Activated B cell treated with CpG ODN at 0.5 μM for 24 hours (primary cell): ENCODE measurements at regions not wholly inside any gene's neighbourhood (a gene's known extent, or its start where the extent isn't known, plus 50 kb on each side); places are given as distances from the start of the nearest gene placed in this dataset.

Experiments
- ATAC-seq: fragments of 200-7000 bp; cut with Tn5 transposase; one replicate; pipeline ENCODE4 v1.10.0; 2021; ENCODE audit warnings: low read depth, mild to moderate bottlenecking, moderate library complexity
- CTCF ChIA-PET: fragments of 350-600 bp; sonication (Branson Sonifier 250); formaldehyde crosslinking; loops from one replicate; lab custom pipeline; 2021; ENCODE audit warnings: antibody characterized with exemption; lab: Charles Lee
- POLR2A ChIA-PET: fragments of 350-600 bp; sonication (Branson Sonifier 250); formaldehyde crosslinking; loops from one replicate; lab custom pipeline; 2021; ENCODE audit warnings: antibody characterized with exemption; lab: Charles Lee
- DNase-seq: peaks from one replicate; pipeline ENCODE4 v3.0.0; 2022
- H3K27ac Mint-ChIP-seq: one replicate; pipeline ENCODE4 v1.8.0; 2020; ENCODE audit warnings: mixed read lengths
- H3K27me3 Mint-ChIP-seq: one replicate; pipeline ENCODE4 v1.8.0; 2021; ENCODE audit warnings: mixed read lengths
- H3K36me3 Mint-ChIP-seq: one replicate; pipeline ENCODE4 v1.8.0; 2021; ENCODE audit warnings: low read depth, mixed read lengths
- H3K4me1 Mint-ChIP-seq: one replicate; pipeline ENCODE4 v1.8.0; 2021; ENCODE audit warnings: mixed read lengths
- H3K4me3 Mint-ChIP-seq: one replicate; pipeline ENCODE4 v1.8.0; 2020; ENCODE audit warnings: mild to moderate bottlenecking, mixed read lengths
- H3K9me3 Mint-ChIP-seq: one replicate; pipeline ENCODE4 v1.8.0; 2020; ENCODE audit warnings: mixed read lengths
- CTCF ChIP-seq: fragments of 200-600 bp; IDR thresholded peaks from one replicate; pipeline ENCODE4 v1.8.0; 2022; ENCODE audit warnings: antibody characterized with exemption, mild to moderate bottlenecking
- intact Hi-C: fragments of 100-400 bp; cut with micrococcal nuclease; formaldehyde crosslinking; loops from one replicate; pipeline ENCODE4 v1.15.1; 2024

DNA sequence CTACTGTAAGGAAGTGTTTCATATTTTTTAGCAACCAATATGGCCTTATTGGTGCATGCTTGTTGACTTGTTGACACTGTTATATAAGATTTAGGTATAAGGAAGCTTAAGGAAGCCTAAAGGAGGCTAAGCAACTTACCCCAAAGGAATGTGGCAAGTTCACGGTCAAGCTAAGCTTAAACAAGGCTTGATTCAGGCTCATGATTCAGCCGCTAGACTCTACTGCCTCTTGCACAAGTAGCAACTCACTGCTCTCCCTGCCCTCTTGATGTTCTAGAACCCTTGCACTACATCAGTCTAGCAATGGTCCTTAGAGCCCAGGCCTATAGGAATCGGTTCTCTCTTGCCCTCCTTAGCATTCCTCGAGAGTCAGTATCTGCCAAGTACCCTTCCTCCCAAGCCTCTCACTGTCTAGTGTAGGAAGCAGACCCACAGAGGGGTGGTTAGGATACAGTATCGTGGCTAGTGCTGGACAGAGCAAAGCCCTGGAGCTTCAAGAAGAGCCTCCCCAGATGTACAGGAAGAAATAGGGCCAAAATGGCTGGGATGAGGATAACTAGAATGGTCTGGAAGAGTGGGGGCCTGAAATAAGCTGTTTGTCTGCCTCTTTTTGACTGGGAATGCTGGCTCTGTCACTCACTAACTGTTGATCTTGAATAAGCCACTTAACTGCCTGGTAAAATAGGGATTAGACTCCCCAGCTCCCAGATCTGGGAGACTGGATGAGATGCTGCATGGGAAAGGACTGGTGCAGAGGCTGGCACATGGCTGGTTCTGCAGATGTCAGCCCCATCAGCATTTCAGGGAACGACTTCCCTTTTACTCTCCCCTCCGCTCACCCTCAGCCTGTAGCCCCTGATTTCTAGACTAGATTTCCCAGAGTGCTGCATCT, 122.2 kb downstream of the NAV1 start:
- TF ChIP-seq CTCF, result no peak
- H3K9me3 Mint-ChIP-seq, result no peaks in the 10 kb centered on the region

GRCh38 chr1:201661823-201662359, 123.0 kb downstream of the NAV1 start:
- TF ChIP-seq CTCF, result no peak
- ChIA-PET CTCF (no interaction called here), POLR2A (no interaction called here)
- Mint-ChIP-seq H3K4me3 (no peak overlapping the region), H3K36me3 (no peaks in the 10 kb centered on the region), H3K27me3 (peaks cover 6% of the 10 kb centered on the region), H3K27ac (no peak overlapping the region), H3K9me3 (no peaks in the 10 kb centered on the region), H3K4me1 (no peaks in the 10 kb centered on the region)
- intact Hi-C loops, result no loop called here
- ATAC-seq, result no peak
- no peak for DNase-seq

More for the DNA sequence above, 122.2 kb downstream of the NAV1 start:
- ChIA-PET POLR2A (no interaction called here), CTCF (no interaction called here)
- no peaks in the 10 kb centered on the region for H3K36me3 Mint-ChIP-seq
- H3K4me1 Mint-ChIP-seq, result no peaks in the 10 kb centered on the region
- H3K27ac Mint-ChIP-seq, result no peak overlapping the region
- intact Hi-C loops, result no loop called here
- DNase-seq (no peak), ATAC-seq (no peak)
- peaks cover 6% of the 10 kb centered on the region for H3K27me3 Mint-ChIP-seq
- no peak overlapping the region for H3K4me3 Mint-ChIP-seq

DNA sequence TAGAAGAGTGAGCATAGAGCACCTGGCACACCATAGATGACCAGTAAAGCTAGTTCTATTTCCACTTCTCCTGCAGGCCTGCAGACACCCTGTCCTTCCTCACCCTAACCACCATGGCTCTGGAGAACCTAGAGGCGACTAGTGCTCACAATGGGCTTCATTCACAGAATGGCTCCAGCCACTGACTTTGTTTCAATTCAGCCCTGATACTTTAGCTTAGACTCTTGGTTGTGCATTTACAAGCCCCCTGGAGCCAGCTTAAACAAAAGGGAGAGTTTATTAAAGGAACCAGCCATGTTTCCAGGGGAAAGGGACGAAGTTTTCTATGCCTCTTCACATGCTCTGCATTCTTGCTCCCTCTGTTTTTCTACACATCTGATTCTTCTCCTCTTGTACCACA, 123.7 kb downstream of the NAV1 start:
- DNase-seq (no peak), ATAC-seq (no peak)
- intact Hi-C loops, result no loop called here
- ChIA-PET POLR2A (no interaction called here), CTCF (no interaction called here)
- Mint-ChIP-seq H3K9me3 (no peaks in the 10 kb centered on the region), H3K36me3 (no peaks in the 10 kb centered on the region), H3K27me3 (peaks cover 6% of the 10 kb centered on the region), H3K4me1 (no peaks in the 10 kb centered on the region), H3K27ac (no peak overlapping the region), H3K4me3 (no peak overlapping the region)
- TF ChIP-seq CTCF, result no peak

DNA sequence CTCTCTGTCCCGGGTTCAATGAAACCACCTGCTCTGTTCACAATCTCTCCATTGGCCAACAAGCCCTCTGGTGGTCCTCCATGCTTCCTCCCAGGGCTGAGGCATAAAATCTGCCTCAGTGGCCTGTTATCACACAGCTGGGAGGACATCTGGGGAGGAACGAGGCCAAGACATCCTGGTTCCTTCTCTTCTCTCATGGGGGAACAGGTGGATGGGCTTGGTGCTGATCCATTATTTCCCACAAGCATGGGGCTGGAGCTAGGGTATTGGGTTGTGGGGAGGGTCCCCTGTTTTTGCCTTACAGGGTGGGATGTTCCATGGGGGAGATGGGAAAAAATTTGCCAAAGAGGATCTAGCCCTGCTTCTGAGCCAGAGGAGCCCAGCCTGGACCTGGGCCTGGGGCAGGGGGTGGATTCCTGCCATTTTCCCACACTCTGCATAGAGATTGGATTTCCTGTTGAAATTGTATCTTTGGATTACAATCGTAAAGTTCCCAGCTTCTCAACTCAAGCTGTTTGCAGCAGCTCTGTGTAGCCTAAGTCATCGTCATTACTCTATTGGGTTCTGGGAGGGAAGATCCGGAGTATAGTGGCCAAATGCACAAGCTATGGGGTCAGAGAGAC, 124.7 kb downstream of the NAV1 start:
- TF ChIP-seq CTCF, result no peak
- Mint-ChIP-seq H3K4me1 (no peaks in the 10 kb centered on the region), H3K27me3 (peaks cover 6% of the 10 kb centered on the region), H3K36me3 (no peaks in the 10 kb centered on the region), H3K9me3 (no peaks in the 10 kb centered on the region), H3K4me3 (no peak overlapping the region), H3K27ac (no peak overlapping the region)
- no peak for DNase-seq
- intact Hi-C loops, result no loop called here
- no peak for ATAC-seq
- CTCF ChIA-PET, result no interaction called here
- POLR2A ChIA-PET, result no interaction called here

GRCh38 chr1:201665036-201665435, 126.1 kb downstream of the NAV1 start:
- peaks cover 3% of the 10 kb centered on the region for H3K27me3 Mint-ChIP-seq
- ATAC-seq, result no peak
- H3K9me3 Mint-ChIP-seq, result no peaks in the 10 kb centered on the region
- POLR2A ChIA-PET, result no interaction called here
- no peak overlapping the region for H3K4me3 Mint-ChIP-seq
- no peak overlapping the region for H3K27ac Mint-ChIP-seq
- no peaks in the 10 kb centered on the region for H3K36me3 Mint-ChIP-seq
- H3K4me1 Mint-ChIP-seq, result no peaks in the 10 kb centered on the region
- intact Hi-C loops, result no loop called here
- DNase-seq, result no peak
- no peak for TF ChIP-seq CTCF
- CTCF ChIA-PET, result no interaction called here
